Ovary (tissue), 7 donors: ENCODE measurements at regions not wholly inside any gene's neighbourhood (a gene's known extent, or its start where the extent isn't known, plus 50 kb on each side); places are given as distances from the start of the nearest gene placed in this dataset.

Source experiments
- DNase-seq, 5 donors: peaks; one replicate each; pipeline ENCODE4 v3.0.0-alpha.2; 2019 to 2020
- H3K27ac ChIP-seq, 2 donors: fragments of 200-600 bp; one replicate each; pipeline versions ENCODE4 v1.5.1 to v1.8.0; 2019 to 2022
- H3K27me3 ChIP-seq: fragments of 200-600 bp; one replicate; pipeline ENCODE4 v1.8.0; 2022
- H3K36me3 ChIP-seq: fragments of 200-600 bp; sonication (generic); one replicate; pipeline ENCODE4 v1.5.1; 2019
- H3K4me1 ChIP-seq: one replicate; pipeline ENCODE4 v1.8.1; 2013; ENCODE audit warnings: mild to moderate bottlenecking, moderate library complexity; ENCODE audit not compliant: insufficient read depth
- H3K4me3 ChIP-seq: fragments of 200-600 bp; sonication (generic); one replicate; pipeline ENCODE4 v1.5.1; 2017
- H3K9me3 ChIP-seq, 2 donors: fragments of 200-600 bp in 1 of 2; sonication (generic) in 1 of 2; one replicate each; pipeline versions ENCODE4 v1.5.1 to v1.8.1; 2013 to 2019; ENCODE audit warnings: mild to moderate bottlenecking in 1 of 2, moderate library complexity in 1 of 2
- CTCF ChIP-seq, 3 donors: fragments of 450-650 bp in 2 of 3; fragments of 200-600 bp in 1 of 3; IDR thresholded peaks; one replicate each; pipeline versions ENCODE4 v1.5.1 to v1.8.0; 2016 to 2022; ENCODE audit warnings: antibody characterized with exemption in 3 of 3, mild to moderate bottlenecking in 1 of 3
- EP300 ChIP-seq: sonication (generic); formaldehyde crosslinking; IDR thresholded peaks from one replicate; pipeline ENCODE4 v1.6.1; 2017; ENCODE audit warnings: antibody characterized with exemption
- POLR2A ChIP-seq: fragments of 450-650 bp; IDR thresholded peaks from one replicate; pipeline ENCODE4 v1.6.1; 2017; ENCODE audit warnings: antibody characterized with exemption, mild to moderate bottlenecking, moderate library complexity
- WGBS, 3 donors: extraction: QIAGEN DNeasy Blood & Tissue Kit in 1 of 3; methylation state at CpG; one replicate each; pipeline versions ENCODE4 v1.1.5 to v1.1.7; 2013 to 2017; 5-methylcytosine and 5-hydroxymethylcytosine counted together
- intact Hi-C, 4 donors: fragments of 100-400 bp; cut with DNase I; formaldehyde crosslinking; loops; one replicate each; pipeline versions ENCODE4 v1.11.0 to v1.15.1; 2022 to 2023
- donor health status: DM: no; HTN: no; CAD: no; lungs with moderate emphysema.
- donor health status: DM: no; HTN: no; CAD: no.
- donor health status: Bipolar disorder and iron deficiency.
- donor health status: DM: no; HTN: no; CAD: no.
- donor health status: DM: yes; HTN: yes; CAD: no.

- TF ChIP-seq EP300, result no peak
- no peak for TF ChIP-seq CTCF (IDR thresholded peaks at IDR 0.05)
- TF ChIP-seq POLR2A, result no peak
- Histone ChIP-seq H3K36me3 (no peaks in the 10 kb centered on the region), H3K4me3 (no peak overlapping the region), H3K4me1 (peaks cover 21% of the 10 kb centered on the region), H3K27me3 (no peaks in the 10 kb centered on the region), H3K27ac (peak overlapping the region in 1 of 2 donors; percentile 22), H3K9me3 (no peaks in the 10 kb centered on the region)
- intact Hi-C loops, result no loop called here
- DNase-seq, result no peak
- 75 to 84% (median 82%) methylated on average over 3 of the region's 3 CpGs for whole genome bisulfite sequencing, 3 donors
Observed at GRCh38 chr6:21955053-21955595, 341.7 kb downstream of the PRL start.

GRCh38 chr6:21955951-21956350 lies 340.9 kb downstream of the PRL start:
- TF ChIP-seq CTCF (IDR thresholded peaks at IDR 0.05) (no peak), EP300 (no peak), POLR2A (no peak)
- H3K9me3 ChIP-seq, result no peaks in the 10 kb centered on the region
- H3K4me1 ChIP-seq, result peaks cover 18% of the 10 kb centered on the region
- no peak overlapping the region for H3K27ac ChIP-seq
- H3K36me3 ChIP-seq, result no peaks in the 10 kb centered on the region
- WGBS, 3 donors, result 92 to 93% (median 93%) methylated on average over 8 of the region's 8 CpGs
- intact Hi-C loops, result no loop called here
- no peak overlapping the region for H3K4me3 ChIP-seq
- H3K27me3 ChIP-seq, result no peaks in the 10 kb centered on the region
- no peak for DNase-seq

GRCh38 chr6:21958428-21958827 lies 338.4 kb downstream of the PRL start:
- Histone ChIP-seq H3K27me3 (no peaks in the 10 kb centered on the region), H3K4me1 (peaks cover 11% of the 10 kb centered on the region), H3K4me3 (no peak overlapping the region), H3K27ac (no peak overlapping the region), H3K36me3 (no peaks in the 10 kb centered on the region), H3K9me3 (no peaks in the 10 kb centered on the region)
- intact Hi-C loops, result no loop called here
- DNase-seq, result no peak
- 81 to 89% (median 84%) methylated on average over 2 of the region's 2 CpGs for WGBS, 3 donors
- TF ChIP-seq POLR2A (no peak), EP300 (no peak), CTCF (IDR thresholded peaks at IDR 0.05) (no peak)

- WGBS, 3 donors, result 96 to 98% (median 98%) methylated on average over 4 of the region's 4 CpGs
- DNase-seq, result no peak
- intact Hi-C loops, result no loop called here
Observed at GRCh38 chr6:21961226-21961625, 335.6 kb downstream of the PRL start.

More at GRCh38 chr6:21961226-21961625, 335.6 kb downstream of the PRL start:
- TF ChIP-seq POLR2A (no peak), EP300 (no peak), CTCF (IDR thresholded peaks at IDR 0.05) (no peak)
- Histone ChIP-seq H3K36me3 (no peaks in the 10 kb centered on the region), H3K27ac (no peak overlapping the region), H3K4me1 (no peaks in the 10 kb centered on the region), H3K27me3 (no peaks in the 10 kb centered on the region), H3K9me3 (no peaks in the 10 kb centered on the region), H3K4me3 (no peak overlapping the region)
